Left lung (tissue), 4 donors: ENCODE measurements at regions not wholly inside any gene's neighbourhood (a gene's known extent, or its start where the extent isn't known, plus 50 kb on each side); places are given as distances from the start of the nearest gene placed in this dataset.

ENCODE experiments used
- ATAC-seq: fragments of 200-7000 bp; cut with Tn5 transposase; one replicate; pipeline ENCODE4 v1.9.1; 2020; ENCODE audit warnings: moderate library complexity
- DNase-seq, 4 donors: peaks; one replicate each; pipeline ENCODE4 v3.0.0-alpha.2; 2013 to 2020
- H3K27ac ChIP-seq, 2 donors: fragments of 200-600 bp; sonication (generic) in 1 of 2; one replicate each; pipeline versions ENCODE4 v1.5.0 to v1.8.0; 2020 to 2021
- H3K27me3 ChIP-seq, 2 donors: fragments of 200-600 bp; sonication (generic) in 1 of 2; one replicate each; pipeline versions ENCODE4 v1.5.0 to v1.8.0; 2020 to 2021
- H3K36me3 ChIP-seq, 2 donors: fragments of 200-600 bp; sonication (generic) in 1 of 2; one replicate each; pipeline versions ENCODE4 v1.5.0 to v1.8.0; 2020 to 2021
- H3K4me1 ChIP-seq, 2 donors: fragments of 200-600 bp; one replicate each; pipeline ENCODE4 v1.8.0; 2021
- H3K4me3 ChIP-seq, 2 donors: fragments of 200-600 bp; sonication (generic) in 1 of 2; one replicate each; pipeline versions ENCODE4 v1.5.0 to v1.8.0; 2020 to 2021; ENCODE audit warnings: mild to moderate bottlenecking in 1 of 2
- H3K9me3 ChIP-seq, 2 donors: fragments of 200-600 bp; sonication (generic) in 1 of 2; one replicate each; pipeline versions ENCODE4 v1.5.0 to v1.8.0; 2020 to 2021
- CTCF ChIP-seq, 2 donors: fragments of 200-600 bp; sonication (generic) in 1 of 2; IDR thresholded peaks; one replicate each; pipeline versions ENCODE4 v1.5.0 to v1.8.0; 2021; ENCODE audit warnings: antibody characterized with exemption in 2 of 2
- intact Hi-C, 2 donors: fragments of 100-400 bp; cut with DNase I; formaldehyde crosslinking; loops; one replicate each; pipeline versions ENCODE4 v1.11.2 to v1.14.2; 2022
- donor health status: DM: no; HTN: yes; CAD: no.
- donor health status: DM: no; HTN: no; CAD: no.

DNA sequence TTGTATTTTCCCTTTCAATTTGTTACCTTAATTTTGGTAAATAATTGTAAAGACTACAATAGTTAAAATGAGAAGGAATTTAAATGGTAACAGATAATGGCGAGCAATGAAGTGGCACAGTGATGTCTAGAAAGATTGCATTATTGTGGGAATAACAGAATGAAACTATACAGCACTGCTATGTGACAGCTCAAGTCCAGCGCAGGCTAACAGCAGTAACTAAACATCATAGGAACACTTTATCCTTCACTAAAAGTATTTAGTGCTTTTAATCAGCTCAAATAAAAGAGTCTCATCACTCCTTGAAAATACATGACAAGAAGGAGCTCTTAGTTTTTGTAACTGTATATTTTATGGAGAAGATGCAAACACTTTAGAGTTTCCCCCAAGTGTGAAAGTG is 190.8 kb downstream of the TENT5A start:
- TF ChIP-seq CTCF (IDR thresholded peaks at IDR 0.05) = no peak
- ATAC-seq (peak; percentile 39), DNase-seq (no peak)
- Histone ChIP-seq H3K4me3 (no peak overlapping the region), H3K27ac (peak overlapping the region in 1 of 2 donors; percentile 22), H3K36me3 (no peaks in the 10 kb centered on the region), H3K9me3 (no peaks in the 10 kb centered on the region), H3K27me3 (no peaks in the 10 kb centered on the region), H3K4me1 (no peaks in the 10 kb centered on the region)
- intact Hi-C loops = no loop called here

- TF ChIP-seq CTCF (IDR thresholded peaks at IDR 0.05) = no peak
- intact Hi-C loops = no loop called here
- Histone ChIP-seq H3K36me3 (no peaks in the 10 kb centered on the region), H3K4me3 (no peak overlapping the region), H3K9me3 (no peaks in the 10 kb centered on the region), H3K27me3 (no peaks in the 10 kb centered on the region), H3K4me1 (no peaks in the 10 kb centered on the region), H3K27ac (no peak overlapping the region)
- peak; percentile 49 for ATAC-seq
- no peak for DNase-seq
Observed at GRCh38 chr6:81561071-81561564, 191.4 kb downstream of the TENT5A start.

DNA sequence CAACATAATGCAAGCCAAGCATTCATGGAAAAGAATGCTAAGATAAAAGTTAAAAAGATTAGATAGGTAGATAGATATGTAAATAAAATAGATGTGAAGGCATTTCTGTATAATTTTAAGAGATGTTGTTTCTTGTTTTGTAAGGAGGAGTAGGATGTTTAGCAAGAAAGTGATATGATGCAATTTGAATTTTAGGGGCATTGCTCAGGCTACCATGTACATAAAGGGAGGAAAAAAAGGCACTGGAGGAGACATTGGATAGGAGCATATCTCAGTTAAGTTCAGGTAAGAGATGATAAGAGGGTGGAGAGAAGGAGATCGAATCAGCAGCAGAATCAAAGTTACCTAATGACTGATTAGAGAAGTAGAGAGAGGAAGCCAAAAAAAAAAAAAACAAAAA is 194.7 kb downstream of the TENT5A start:
- Histone ChIP-seq H3K4me1 (no peaks in the 10 kb centered on the region), H3K4me3 (no peak overlapping the region), H3K27me3 (no peaks in the 10 kb centered on the region), H3K9me3 (no peaks in the 10 kb centered on the region), H3K36me3 (no peaks in the 10 kb centered on the region), H3K27ac (no peak overlapping the region)
- TF ChIP-seq CTCF (IDR thresholded peaks at IDR 0.05) = no peak
- ATAC-seq = no peak
- intact Hi-C loops = no loop called here
- no peak for DNase-seq

DNA sequence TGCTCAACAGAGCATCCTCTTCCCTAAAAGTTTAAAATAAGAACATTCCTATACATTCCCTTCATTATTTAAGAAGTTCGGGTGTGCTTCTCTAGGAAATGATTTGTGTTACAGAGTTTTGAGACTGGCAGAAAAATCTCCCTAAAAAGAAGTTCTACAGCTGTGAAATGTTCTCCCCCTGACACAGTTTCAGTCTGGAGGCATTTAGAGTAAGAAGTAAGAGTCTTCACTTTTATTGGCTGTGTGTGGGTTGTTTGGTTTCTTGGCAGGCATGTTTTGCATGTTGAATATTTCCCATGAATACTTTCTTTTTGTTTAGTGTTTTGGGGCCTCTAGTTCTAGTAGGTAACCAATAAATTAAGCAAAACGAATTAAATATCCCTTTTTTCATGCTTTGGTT is 195.9 kb downstream of the TENT5A start:
- no peaks in the 10 kb centered on the region for H3K36me3 ChIP-seq
- intact Hi-C loops = no loop called here
- H3K27ac ChIP-seq = no peak overlapping the region
- no peak overlapping the region for H3K4me3 ChIP-seq
- ATAC-seq (no peak), DNase-seq (no peak)
- no peaks in the 10 kb centered on the region for H3K9me3 ChIP-seq
- H3K4me1 ChIP-seq = no peaks in the 10 kb centered on the region
- no peak for TF ChIP-seq CTCF (IDR thresholded peaks at IDR 0.05)
- H3K27me3 ChIP-seq = no peaks in the 10 kb centered on the region

GRCh38 chr6:81553216-81553615 is 199.3 kb downstream of the TENT5A start:
- Histone ChIP-seq H3K9me3 (no peaks in the 10 kb centered on the region), H3K4me1 (no peaks in the 10 kb centered on the region), H3K27me3 (no peaks in the 10 kb centered on the region), H3K36me3 (no peaks in the 10 kb centered on the region), H3K4me3 (no peak overlapping the region), H3K27ac (no peak overlapping the region)
- no peak for ATAC-seq
- TF ChIP-seq CTCF (IDR thresholded peaks at IDR 0.05) = no peak
- intact Hi-C loops = no loop called here
- no peak for DNase-seq
